Amniotic stem cell (primary cell): ENCODE measurements at regions not wholly inside any gene's neighbourhood (a gene's known extent, or its start where the extent isn't known, plus 50 kb on each side); places are given as distances from the start of the nearest gene placed in this dataset.
"Not testable (repeated sequence)": the region's sequence is repeated elsewhere in the genome, so short reads cannot be mapped to it uniquely, and the experiment has no call there.

Experiments used
- DNase-seq: peaks from one replicate; lab custom pipeline; 2025; lab: John Stamatoyannopoulos, UW

DNA sequence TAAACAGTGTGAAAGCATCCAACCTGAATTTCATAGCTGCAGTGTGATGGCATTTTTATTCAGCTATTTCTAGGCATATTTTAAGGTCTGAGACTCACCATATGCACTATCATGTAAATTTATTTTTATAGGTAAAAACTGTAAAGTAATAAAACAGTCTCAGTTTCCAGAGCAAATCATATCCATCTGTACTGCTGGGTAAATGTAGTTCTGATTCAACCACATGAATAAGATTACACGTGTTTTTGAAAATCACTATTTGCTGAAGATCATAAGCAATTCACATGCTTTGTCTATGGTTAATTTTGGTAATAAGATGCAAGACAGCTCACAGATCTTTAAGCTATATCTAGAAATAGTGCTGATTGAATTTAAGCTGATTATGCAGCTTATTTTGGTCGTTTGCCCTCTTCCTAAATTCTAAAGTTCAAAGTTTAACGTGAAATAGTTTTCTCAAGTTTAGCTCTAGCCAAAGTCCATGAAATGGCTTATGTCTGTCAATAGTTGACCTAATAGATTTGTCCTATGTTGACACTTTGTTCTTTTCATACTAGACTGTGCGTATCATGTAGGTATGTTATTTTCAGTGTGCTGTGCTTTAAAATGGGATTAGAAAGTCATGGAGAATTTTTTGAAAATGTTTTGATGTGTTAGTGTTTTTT lies 489.0 kb downstream of the USP25 start:
- DNase-seq: no peak

DNA sequence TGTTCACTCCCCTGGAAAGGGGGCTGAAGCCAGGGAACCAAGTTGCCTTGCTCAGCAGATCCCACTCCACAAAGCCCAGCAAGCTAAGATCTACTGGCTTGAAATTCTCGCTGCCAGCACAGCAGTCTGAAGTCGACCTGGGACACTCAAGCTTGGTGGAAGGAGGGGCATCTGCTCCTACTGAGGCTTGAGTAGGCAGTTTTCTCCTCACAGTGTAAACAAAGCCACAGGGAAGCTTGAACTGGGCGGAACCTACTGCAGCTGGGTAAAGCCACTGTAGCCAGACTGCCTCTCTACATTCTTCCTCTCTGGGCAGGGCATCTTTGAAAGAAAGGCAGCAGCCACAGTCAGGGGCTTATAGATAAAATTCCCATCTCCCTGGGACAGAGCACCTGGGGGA lies 495.0 kb downstream of the USP25 start:
- not testable (repeated sequence) for DNase-seq

- no peak for DNase-seq
These were observed 510.0 kb downstream of the USP25 start for GRCh38 chr21:16239659-16240265.

DNA sequence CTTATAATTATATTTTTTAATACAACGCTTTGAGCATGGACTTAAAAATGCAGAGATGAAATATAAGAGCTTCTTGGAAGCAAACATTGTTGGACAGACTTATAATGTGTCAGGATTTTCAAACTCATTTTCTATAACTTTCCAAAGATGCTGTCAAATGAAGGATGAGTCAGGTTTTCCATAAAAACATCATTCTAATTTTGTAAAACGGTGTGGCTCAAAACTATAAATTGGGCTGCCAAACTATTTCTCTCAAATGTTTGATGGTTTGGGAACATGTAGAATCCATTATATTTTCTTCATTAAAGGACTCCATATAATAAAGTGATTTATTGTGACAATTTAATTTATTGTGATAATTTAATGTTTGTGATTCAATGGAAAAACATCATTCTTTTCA lies 511.2 kb downstream of the USP25 start:
- DNase-seq: no peak

DNA sequence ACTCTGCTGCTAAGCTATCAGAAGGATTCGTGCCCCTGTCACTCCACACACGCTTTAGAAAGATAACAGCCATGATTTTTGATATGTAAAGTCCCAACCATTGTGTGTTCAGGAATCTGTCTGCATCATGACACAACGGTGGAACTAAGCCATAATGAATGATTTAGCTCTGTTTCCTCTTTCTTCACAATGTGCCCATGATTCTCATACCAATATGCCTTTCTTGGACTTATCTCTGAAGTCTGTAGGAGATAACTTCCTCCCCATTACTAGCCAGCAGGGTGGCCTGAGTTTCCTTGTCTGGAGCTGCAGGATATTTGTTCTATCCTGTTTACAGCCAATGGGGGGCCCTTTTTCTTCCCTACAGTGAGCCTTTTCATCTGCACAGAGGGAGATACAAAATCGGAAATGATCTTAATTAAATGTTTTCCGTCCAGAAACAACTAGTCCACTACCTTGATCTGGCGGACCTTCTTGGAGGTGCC lies 511.7 kb downstream of the USP25 start:
- no peak for DNase-seq

GRCh38 chr21:16243396-16243795 lies 513.6 kb downstream of the USP25 start:
- no peak for DNase-seq

GRCh38 chr21:16248705-16249104 lies 518.9 kb downstream of the USP25 start:
- no peak for DNase-seq

DNA sequence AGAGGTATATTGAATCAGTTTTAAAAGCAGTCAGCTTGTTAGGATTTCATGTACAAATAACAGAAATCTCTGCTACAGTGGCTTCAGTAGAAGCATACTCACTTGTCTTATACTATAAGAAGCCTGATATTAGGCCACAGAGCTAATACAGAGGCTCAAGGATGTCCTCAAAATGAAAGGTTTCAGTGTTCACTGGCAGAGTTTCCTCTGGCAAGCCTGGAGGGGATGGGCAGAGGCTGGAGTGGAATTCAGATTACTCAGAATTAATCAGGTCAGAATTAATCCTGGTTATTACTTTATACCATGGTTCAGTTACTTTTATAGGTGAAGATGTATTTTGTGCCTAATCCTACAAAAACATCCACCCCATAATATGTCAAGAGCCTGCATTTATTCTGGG lies 520.5 kb downstream of the USP25 start:
- no peak for DNase-seq

- DNase-seq: no peak
These were observed 529.2 kb downstream of the USP25 start for GRCh38 chr21:16258844-16259611.

GRCh38 chr21:16262091-16262490 lies 532.3 kb downstream of the USP25 start:
- DNase-seq: no peak

DNA sequence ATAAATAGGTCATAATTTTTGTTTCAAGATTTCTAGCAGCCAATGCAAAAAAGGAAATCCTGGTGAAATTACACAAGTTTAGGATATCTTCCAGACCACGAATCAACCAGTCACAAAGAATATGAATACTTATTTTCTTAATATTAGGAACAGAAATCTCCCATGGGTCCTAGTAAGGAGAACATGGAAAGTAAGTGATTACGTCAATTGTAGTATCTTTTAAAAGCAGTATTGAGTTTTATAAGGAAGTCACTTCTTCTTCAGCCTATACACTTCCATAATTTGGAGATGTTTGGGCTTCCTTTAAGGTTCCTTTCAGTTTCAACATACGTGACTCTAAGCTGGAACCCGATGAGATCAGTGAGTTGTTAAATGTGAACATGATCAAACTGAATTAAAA lies 534.5 kb downstream of the USP25 start:
- no peak for DNase-seq

DNA sequence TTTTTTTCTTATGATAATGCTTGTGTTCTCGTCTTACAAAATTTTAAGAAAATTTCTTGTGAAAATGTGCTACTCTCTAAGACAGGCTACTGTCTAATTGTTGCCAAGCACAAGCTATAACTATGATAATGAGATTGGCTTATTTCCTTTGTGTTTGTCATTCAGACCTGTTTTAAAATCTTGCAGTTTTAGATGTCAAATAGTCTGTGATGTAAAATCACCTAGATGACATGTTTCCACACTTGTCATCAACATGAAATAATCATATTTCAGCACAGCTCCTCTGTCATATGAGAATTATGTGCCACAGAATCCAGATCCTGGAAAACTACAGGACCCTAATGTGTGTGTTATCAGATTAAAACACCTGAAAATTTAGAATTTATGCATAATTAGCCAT lies 539.7 kb downstream of the USP25 start:
- no peak for DNase-seq

- no peak for DNase-seq
These were observed 550.2 kb downstream of the USP25 start for GRCh38 chr21:16279731-16280581.

- no peak for DNase-seq
These were observed 550.9 kb downstream of the USP25 start for GRCh38 chr21:16280686-16281091.

DNA sequence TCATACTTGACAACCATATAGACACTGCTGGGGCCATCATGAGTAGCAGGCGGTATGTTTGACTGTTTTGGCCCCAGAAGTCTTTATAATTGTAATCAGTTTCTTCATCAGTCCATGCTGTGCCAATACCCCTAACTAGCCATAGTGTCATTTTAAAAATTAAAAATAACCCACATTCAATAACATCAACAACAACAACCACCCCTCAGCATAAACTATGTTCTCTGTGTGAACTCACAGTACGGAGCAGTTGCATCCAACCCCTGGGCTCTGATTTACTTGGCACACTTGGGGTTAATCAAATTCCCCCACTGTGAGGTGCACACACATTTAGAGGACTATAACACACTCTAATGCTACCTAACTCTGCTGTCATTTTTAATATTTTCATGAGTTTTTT lies 553.7 kb downstream of the USP25 start:
- no peak for DNase-seq

GRCh38 chr21:16285605-16286126 lies 555.9 kb downstream of the USP25 start:
- DNase-seq: no peak

- DNase-seq: no peak
These were observed 557.3 kb downstream of the USP25 start for GRCh38 chr21:16287046-16287445.

GRCh38 chr21:16291296-16291695 lies 561.5 kb downstream of the USP25 start:
- DNase-seq: no peak

GRCh38 chr21:16294128-16294527 lies 564.3 kb downstream of the USP25 start:
- DNase-seq: no peak

DNA sequence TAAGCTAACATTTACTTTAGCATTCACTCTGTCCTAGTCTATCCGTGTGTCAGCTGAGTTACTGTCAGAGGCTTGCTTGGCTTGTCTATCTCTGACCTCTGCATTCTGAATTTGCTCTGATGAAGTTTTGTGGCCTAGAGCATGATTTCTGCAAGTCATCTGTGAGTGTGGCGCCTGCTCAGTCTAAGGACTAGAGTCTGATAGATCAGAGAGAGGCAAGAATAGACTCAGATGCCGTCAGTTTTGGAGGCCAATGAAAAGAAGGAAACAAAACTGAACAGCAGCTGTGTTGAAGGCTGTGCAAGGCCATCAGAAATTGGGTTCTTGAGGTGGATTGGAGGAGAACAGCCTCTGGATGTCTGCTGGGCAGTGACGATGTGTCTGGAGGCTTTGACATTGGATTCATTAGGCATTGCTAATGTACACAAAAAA lies 573.1 kb downstream of the USP25 start:
- DNase-seq: no peak

GRCh38 chr21:16304174-16305095 lies 574.7 kb downstream of the USP25 start:
- DNase-seq: no peak
